ENCODE measurements at regions not wholly inside any gene's neighbourhood (a gene's known extent, or its start where the extent isn't known, plus 50 kb on each side); places are given as distances from the start of the nearest gene placed in this dataset.
"Not testable (repeated sequence)": the region's sequence is repeated elsewhere in the genome, so short reads cannot be mapped to it uniquely, and the experiment has no call there.

GRCh38 chr2:131681611-131682121 lies 154.0 kb downstream of the CCDC74A start:
- TF ChIP-seq CEBPZ (IDR thresholded peaks at IDR 0.05; ENCODE audit: low read depth, low read length); RELA (IDR thresholded peaks at IDR 0.05; ENCODE audit: borderline replicate concordance, partially characterized antibody); E2F4 (IDR thresholded peaks at IDR 0.05; ENCODE audit: low read depth, low read length); TAF1 (IDR thresholded peaks at IDR 0.05; ENCODE audit: borderline replicate concordance, low read depth, low read length); RAD21 (IDR thresholded peaks at IDR 0.05; ENCODE audit: insufficient read depth, low read depth, low read length); POLR2AphosphoS5 (IDR thresholded peaks at IDR 0.05; ENCODE audit: low read length); KAT2A (conservative IDR thresholded peaks at IDR 0.05; ENCODE audit: control insufficient read depth, low read depth, low read length); EP300 (IDR thresholded peaks at IDR 0.05; ENCODE audit: borderline replicate concordance in 1 of 2, control insufficient read depth in 1 of 2, low read depth in 2 of 2, low read length in 2 of 2); RCOR1 (conservative IDR thresholded peaks at IDR 0.05; ENCODE audit: low read depth, low read length): not testable (repeated sequence)
- TF ChIP-seq, protein P1, sequence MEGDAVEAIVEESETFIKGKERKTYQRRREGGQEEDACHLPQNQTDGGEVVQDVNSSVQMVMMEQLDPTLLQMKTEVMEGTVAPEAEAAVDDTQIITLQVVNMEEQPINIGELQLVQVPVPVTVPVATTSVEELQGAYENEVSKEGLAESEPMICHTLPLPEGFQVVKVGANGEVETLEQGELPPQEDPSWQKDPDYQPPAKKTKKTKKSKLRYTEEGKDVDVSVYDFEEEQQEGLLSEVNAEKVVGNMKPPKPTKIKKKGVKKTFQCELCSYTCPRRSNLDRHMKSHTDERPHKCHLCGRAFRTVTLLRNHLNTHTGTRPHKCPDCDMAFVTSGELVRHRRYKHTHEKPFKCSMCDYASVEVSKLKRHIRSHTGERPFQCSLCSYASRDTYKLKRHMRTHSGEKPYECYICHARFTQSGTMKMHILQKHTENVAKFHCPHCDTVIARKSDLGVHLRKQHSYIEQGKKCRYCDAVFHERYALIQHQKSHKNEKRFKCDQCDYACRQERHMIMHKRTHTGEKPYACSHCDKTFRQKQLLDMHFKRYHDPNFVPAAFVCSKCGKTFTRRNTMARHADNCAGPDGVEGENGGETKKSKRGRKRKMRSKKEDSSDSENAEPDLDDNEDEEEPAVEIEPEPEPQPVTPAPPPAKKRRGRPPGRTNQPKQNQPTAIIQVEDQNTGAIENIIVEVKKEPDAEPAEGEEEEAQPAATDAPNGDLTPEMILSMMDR (IDR thresholded peaks at IDR 0.05 in 2 of 3, conservative IDR thresholded peaks at IDR 0.05 in 1 of 3; ENCODE audit: control insufficient read depth in 2 of 3, extremely low read depth in 1 of 3, insufficient read depth in 1 of 3, low read depth in 3 of 3, low read length in 3 of 3): not testable (repeated sequence)
